HL-60 (cell line): ENCODE measurements at regions not wholly inside any gene's neighbourhood (a gene's known extent, or its start where the extent isn't known, plus 50 kb on each side); places are given as distances from the start of the nearest gene placed in this dataset.

Source experiments
- DNase-seq, 2 experiments: peaks; one replicate each; pipeline ENCODE4 v3.0.0-alpha.2; 2010 to 2020; ENCODE audit warnings: low read depth in 1 of 2, low spot score in 1 of 2
- H3K27ac ChIP-seq: fragments of 250-450 bp; sonication (Bioruptor Pico); replicated peaks from 2 replicates; pipeline ENCODE4 v1.5.1; 2020; ENCODE audit warnings: mild to moderate bottlenecking, moderate library complexity
- H3K27me3 ChIP-seq: fragments of 250-450 bp; sonication (Bioruptor Pico); 2 replicates; pipeline ENCODE4 v1.5.1; 2021; ENCODE audit warnings: mild to moderate bottlenecking, moderate library complexity; ENCODE audit not compliant: insufficient read depth, poor library complexity, severe bottlenecking
- H3K4me3 ChIP-seq: replicated peaks from 2 replicates; pipeline ENCODE4 v1.5.1; 2011; ENCODE audit warnings: mild to moderate bottlenecking, control low read depth, low read length; ENCODE audit not compliant: insufficient read depth
- CTCF ChIP-seq: IDR thresholded peaks from one replicate; pipeline ENCODE4 v1.5.1; 2011; ENCODE audit warnings: low read length, control low read depth, inconsistent platforms; ENCODE audit not compliant: insufficient read depth
- GABPA ChIP-seq: IDR thresholded peaks from 2 replicates; pipeline ENCODE4 v1.6.1; 2012; ENCODE audit warnings: low read depth
- POLR2AphosphoS5 ChIP-seq: IDR thresholded peaks from 2 replicates; pipeline ENCODE4 v1.6.1; 2012; ENCODE audit warnings: low read depth
- SPI1 ChIP-seq: IDR thresholded peaks from 2 replicates; pipeline ENCODE4 v1.6.1; 2012; ENCODE audit warnings: low read depth, mild to moderate bottlenecking, borderline replicate concordance
- TF ChIP-seq, protein P1 (sequence below): IDR thresholded peaks from 2 replicates; pipeline ENCODE4 v1.6.1; 2012; ENCODE audit warnings: low read depth; ENCODE audit not compliant: insufficient replicate concordance

DNA sequence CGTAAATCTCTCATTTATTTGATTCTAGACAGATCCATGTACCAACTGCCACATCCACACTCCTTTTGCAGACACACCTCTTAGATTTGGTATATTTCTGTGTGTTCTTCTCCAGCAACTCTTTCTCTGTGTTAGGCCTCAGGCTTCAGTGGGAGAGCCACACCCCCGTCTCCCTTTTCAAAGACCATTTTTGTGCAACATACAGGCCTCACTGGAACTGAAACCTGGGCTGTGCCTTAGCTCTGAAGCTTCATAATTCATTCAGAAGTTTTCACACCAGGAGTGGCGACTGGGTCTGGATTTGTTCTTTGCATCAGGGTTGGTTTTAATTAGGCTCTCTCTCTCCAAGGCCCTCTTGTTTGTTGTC lies 170.2 kb downstream of the THBS2 start:
- Histone ChIP-seq H3K4me3 (no peak overlapping the region), H3K27ac (no peak overlapping the region), H3K27me3 (no peaks in the 10 kb centered on the region)
- TF ChIP-seq POLR2AphosphoS5: no peak
- TF ChIP-seq SPI1: no peak
- TF ChIP-seq GABPA: no peak
- TF ChIP-seq CTCF: no peak
- TF ChIP-seq, protein P1, sequence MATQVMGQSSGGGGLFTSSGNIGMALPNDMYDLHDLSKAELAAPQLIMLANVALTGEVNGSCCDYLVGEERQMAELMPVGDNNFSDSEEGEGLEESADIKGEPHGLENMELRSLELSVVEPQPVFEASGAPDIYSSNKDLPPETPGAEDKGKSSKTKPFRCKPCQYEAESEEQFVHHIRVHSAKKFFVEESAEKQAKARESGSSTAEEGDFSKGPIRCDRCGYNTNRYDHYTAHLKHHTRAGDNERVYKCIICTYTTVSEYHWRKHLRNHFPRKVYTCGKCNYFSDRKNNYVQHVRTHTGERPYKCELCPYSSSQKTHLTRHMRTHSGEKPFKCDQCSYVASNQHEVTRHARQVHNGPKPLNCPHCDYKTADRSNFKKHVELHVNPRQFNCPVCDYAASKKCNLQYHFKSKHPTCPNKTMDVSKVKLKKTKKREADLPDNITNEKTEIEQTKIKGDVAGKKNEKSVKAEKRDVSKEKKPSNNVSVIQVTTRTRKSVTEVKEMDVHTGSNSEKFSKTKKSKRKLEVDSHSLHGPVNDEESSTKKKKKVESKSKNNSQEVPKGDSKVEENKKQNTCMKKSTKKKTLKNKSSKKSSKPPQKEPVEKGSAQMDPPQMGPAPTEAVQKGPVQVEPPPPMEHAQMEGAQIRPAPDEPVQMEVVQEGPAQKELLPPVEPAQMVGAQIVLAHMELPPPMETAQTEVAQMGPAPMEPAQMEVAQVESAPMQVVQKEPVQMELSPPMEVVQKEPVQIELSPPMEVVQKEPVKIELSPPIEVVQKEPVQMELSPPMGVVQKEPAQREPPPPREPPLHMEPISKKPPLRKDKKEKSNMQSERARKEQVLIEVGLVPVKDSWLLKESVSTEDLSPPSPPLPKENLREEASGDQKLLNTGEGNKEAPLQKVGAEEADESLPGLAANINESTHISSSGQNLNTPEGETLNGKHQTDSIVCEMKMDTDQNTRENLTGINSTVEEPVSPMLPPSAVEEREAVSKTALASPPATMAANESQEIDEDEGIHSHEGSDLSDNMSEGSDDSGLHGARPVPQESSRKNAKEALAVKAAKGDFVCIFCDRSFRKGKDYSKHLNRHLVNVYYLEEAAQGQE: no peak
- no peak for DNase-seq

DNA sequence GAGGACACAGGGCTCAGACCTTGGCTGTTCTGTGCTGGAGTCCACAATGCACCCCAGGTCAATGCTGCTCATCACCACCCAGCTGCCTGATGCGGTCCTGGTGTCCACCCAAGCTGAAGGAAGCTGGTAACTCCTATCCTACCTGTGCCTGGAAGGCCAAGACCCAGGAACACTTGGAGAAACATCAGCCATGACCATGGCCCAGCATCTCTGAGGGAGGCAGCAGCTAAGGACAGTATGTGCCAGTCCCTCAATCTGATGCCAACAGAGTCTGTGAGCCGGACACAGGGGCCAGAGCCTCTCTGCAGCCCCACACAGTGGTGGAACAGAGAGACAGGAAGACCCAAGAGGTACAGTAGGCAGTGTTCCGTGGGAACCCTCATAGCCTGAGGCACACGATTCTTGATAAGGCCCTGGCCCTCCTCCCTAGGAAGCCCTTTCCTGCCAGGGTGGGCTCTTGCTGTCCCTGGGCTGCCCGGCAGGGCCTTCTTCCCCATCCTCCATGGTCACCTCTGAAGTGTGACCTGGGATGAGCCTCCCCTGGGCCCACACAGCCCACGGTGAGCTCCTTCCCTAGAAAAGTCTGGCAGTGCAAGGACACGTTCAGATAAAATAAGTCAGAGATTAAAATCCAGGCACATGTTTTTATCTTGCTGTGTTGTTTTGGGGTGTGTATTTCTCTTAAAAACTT lies 170.7 kb downstream of the THBS2 start:
- TF ChIP-seq POLR2AphosphoS5 (no peak), CTCF (no peak), SPI1 (no peak), GABPA (no peak)
- TF ChIP-seq, protein P1: no peak
- Histone ChIP-seq H3K27me3 (no peaks in the 10 kb centered on the region), H3K4me3 (no peak overlapping the region), H3K27ac (no peak overlapping the region)
- no peak for DNase-seq

DNA sequence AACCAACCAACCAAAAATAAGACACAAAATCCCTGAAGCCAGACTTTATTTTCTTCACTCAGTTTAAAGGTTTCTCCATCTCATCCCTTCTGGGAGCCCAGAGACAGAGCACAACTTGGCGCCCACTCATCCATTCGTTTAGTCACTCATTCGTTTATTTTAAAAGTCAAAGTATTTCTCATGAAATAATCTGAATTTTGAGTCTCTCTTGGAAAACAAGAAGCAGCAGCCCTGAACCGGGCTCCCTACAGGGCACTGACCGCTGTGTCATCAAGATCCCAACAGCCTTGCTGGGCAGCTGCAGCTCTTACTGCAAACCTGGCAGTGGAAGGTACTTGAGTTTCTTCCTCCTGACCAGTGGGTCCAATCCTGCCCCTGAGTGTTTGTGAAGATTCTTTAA lies 171.6 kb downstream of the THBS2 start:
- DNase-seq: no peak
- Histone ChIP-seq H3K27ac (no peak overlapping the region), H3K4me3 (no peak overlapping the region), H3K27me3 (no peaks in the 10 kb centered on the region)
- TF ChIP-seq, protein P1: no peak
- TF ChIP-seq CTCF: no peak
- no peak for TF ChIP-seq GABPA
- no peak for TF ChIP-seq POLR2AphosphoS5
- no peak for TF ChIP-seq SPI1
